ENCODE measurements at regions not wholly inside any gene's neighbourhood (a gene's known extent, or its start where the extent isn't known, plus 50 kb on each side); places are given as distances from the start of the nearest gene placed in this dataset.
A peak's percentile ranks its signal among the peaks of the same experiment; 100 is the strongest.
"Not testable (repeated sequence)": the region's sequence is repeated elsewhere in the genome, so short reads cannot be mapped to it uniquely, and the experiment has no call there.

DNA sequence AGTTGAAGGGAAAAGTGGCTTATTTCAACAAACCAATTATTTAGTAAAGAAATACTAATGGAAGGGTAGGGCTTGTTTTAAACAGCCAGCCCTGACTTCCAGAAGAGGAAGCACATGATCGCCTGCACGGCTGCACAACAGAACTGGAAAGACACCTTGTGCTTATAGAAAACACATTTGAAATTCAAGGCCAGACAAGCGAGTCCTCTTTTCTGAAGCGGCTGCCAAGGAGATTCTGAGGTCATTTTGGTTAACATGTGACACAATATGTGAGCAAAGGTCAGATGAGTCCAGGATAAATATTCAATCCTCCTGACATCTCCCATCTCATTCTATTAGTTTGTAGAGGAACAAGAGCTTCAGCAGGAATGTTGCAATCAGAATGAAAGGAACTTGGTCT lies 461.4 kb upstream of the ST8SIA4 start:
- peak; percentile 17 for DNase-seq (ENCODE audit: low read depth)

DNA sequence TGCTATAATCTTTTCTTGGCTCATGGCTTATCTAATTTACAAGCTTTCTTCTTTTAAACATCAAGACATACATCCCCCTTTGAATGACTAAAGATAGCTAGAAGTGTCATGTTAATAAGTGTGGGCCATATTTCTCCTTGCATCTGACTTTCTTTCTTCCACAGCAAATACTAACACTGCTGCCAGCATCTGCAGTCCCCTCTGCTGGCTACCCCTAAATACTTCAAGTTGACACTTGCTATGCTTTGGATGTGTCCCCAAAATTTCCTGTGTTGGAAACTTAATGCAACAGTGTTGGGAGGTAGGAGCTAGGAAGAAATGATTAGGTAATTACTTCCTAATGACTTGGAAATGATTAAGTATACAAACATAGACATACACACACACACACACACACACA lies 459.0 kb upstream of the ST8SIA4 start:
- DNase-seq (ENCODE audit: low read depth): no peak

DNA sequence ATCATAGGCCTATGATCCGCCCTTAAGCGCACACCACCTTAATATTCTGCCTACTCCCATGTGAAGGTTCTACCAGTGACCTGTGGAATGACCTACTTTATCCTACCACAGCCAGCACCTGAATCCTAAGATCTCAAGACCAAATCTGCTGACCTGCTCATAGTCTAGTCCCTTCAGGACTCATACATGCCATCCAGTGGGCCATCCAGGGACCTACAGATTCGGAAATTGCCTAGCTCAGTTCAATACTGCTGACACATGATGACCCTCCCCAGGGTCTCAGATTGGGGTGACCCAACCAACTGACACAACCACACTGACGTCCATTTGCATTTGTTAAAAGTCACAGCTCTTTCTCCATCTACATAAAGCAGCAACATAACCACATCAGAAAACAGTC lies 443.8 kb upstream of the ST8SIA4 start:
- DNase-seq (ENCODE audit: low read depth): no peak

DNA sequence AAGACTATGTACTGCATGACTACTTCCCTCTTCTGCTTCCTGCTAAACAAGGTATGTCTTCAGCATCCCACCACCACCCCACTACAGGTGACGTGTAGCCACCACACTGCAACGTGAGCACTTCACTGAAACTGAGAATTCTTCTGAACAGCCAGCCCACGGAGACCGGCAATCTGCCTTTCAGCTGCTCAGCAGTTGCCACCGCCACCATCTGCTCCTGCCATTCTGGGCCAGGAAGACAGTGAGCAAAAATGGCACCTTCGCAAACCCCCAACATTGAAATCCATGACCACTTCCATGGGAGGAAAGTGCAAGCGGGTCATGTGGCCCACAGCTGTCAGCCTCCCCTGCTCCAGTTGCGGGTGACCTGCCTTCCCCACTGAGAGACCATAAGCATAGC lies 443.4 kb upstream of the ST8SIA4 start:
- no peak for DNase-seq (ENCODE audit: low read depth)

DNA sequence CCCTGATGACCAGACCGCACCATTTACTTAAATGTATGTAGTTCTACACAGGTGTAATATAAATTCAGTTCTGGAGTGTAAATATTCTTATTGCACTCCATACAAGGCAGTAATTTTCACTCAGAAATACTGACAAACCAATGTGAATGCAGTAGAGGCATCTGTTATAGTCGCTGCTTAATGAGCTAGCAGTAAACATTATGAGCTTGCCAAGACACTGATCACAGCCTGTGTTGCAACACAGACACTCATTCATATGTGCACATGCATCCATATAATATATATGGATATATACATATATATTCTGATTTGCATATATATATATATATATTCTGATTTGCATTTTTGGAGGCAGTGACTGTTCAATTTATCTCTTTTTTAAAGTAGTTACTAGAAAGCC lies 435.1 kb upstream of the ST8SIA4 start:
- DNase-seq (ENCODE audit: low read depth): no peak

DNA sequence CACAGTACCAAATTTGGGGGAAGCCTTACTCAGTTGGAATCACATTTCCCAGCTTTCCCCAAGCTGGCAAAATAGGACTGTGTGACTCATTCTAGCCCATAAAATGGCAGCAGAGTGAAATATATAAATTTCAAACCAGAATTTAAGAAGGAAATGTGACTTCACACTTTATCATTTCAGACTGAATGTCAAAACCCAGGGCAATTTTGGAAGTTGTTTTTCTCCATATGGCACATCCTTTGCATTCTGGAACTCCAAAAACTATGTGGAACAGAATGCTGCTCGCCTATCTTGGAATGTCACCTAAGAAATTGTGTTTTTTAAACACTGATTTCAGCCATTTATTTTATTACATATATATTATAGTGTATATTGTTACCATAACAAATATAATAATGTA lies 424.7 kb upstream of the ST8SIA4 start:
- peak; percentile 12 for DNase-seq (ENCODE audit: low read depth)

DNA sequence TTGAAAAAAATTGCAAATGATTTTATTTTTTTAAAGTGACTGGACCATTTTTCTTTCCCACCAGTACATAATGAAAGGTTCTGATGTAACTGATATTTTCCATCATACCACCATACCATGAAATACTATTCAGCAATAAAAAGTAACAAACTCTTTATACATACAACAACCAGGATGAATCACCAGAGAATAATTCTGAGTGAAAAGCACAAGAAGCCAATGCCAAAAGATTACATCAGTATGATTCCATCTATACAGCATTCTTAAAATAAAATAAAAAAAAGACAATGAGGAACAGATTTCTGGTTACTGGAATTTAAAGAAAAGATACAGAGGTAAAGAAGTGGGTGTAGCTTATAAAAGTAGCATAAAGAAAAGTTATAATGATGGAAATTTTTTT lies 423.7 kb upstream of the ST8SIA4 start:
- peak; percentile 6 for DNase-seq (ENCODE audit: low read depth)

DNA sequence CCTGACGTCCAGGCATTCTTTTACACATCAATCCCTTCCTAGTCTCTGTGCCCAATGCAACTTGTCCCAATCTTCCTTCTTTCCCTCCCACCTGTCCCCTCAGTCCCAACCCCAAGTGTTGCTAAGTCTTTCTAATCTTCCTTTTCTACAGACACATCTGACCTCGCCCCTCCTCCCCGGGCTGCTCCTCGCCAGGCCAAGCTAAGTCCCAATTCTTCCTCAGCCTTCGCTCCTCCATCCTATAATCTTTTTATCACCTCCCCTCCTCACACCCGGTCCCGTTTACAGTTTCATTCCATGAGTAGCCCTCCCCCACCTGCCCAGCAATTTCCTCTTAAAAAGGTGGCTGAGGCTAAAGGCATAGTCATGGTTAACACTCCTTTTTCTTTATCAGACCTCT lies 413.3 kb upstream of the ST8SIA4 start:
- DNase-seq (ENCODE audit: low read depth): not testable (repeated sequence)

DNA sequence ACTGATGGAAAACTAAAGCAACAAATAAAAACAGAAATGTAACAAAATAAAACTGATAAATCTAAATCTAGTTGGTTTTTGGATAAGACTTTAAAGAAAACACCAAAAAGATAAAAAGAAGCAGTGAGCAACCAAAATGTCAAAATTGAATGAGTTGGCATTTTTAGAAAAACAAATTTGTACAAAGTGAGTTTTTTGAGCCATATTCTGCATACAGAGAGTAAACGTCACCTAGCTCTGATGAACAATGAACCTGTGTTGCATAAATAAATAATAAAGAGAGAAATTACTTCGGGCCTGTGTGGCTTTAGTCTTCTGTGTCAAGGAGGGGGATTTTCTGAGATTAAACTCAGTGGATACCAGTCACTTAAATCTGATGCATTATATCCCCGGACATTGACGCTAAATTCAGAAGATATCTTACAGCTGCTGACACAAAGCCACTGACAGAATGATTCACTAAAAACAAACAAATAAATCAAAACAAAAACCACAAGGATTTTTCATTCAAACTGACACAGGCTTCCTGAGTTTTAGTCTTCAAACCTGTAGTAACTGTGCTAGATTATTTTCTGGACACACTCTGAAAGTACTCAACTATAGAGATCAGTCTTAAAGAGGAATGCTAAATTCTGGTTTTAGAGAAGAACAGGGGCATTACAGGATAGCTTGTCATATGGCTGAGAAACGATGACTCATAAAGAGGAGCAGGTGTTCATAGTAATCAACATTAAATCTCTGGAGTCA lies 403.5 kb upstream of the ST8SIA4 start:
- no peak for DNase-seq (ENCODE audit: low read depth)

DNA sequence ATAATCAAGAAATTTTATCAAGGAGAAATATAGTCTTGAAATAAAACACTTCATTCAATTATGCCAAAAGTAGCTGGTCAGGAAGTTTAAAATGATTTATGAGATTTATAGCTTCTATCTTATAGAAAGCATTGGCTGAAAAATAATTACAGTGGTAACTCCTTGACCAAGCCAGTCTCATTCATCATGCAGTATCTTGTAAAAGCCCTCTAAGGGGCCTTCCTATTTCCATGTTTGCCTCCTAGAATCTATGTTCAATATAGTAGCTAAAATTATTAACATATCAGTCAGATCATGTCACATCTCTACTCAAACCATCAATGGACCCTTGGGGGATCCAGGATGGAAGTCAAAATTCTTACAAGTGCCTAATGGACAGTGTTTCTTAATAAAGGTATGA lies 393.4 kb upstream of the ST8SIA4 start:
- no peak for DNase-seq (ENCODE audit: low read depth)

DNA sequence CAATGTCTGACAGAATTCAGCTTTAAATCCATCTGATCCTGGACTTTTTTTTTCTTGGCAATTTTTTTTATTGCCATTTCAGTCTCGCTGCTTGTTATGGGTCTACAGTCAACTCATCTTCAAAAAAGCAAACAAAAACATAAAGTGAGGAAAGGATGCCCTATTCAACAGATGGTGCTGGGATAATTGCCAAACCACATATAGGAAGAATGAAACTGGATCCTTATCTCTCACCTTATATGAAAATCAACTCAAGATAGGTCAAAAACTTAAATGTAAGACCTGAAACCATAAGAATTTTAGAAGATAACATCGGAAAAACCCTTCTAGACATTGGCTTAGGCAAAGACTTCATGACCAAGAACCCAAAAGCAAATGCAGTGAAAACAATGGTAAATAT lies 389.1 kb upstream of the ST8SIA4 start:
- DNase-seq (ENCODE audit: low read depth): no peak

DNA sequence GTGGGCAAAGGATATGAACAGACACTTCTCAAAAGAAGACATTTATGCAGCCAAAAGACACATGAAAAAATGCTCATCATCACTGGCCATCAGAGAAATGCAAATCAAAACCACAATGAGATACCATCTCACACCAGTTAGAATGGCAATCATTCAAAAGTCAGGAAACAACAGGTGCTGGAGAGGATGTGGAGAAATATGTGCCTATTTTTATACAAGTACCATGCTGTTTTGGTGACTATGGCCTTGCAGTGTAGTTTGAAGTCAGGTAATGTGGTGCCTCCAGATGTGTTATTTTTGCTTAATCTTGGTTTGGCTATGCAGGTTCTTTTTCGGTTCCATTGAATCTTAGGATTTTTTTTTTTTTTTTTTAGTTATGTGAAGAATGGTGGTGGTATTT lies 387.7 kb upstream of the ST8SIA4 start:
- not testable (repeated sequence) for DNase-seq (ENCODE audit: low read depth)

DNA sequence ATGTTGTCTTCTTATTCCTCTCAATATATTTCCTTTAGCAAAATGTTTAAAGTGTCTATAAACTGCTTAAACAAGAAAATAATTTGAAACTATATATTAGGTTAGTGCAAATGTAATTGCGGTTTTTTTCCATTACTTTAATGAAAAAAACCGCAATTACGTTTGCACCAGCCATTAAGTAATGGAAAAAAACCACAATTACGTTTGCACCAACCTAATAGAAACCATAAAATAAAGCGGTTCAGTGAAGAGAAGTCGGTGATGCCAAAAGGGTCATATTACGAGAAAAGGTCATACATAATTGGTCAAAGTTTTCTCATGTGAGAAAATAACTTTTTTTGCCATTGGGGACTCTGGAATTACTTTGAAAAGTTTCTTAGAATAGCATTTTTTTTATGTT lies 385.6 kb upstream of the ST8SIA4 start:
- DNase-seq (ENCODE audit: low read depth): peak; percentile 5

DNA sequence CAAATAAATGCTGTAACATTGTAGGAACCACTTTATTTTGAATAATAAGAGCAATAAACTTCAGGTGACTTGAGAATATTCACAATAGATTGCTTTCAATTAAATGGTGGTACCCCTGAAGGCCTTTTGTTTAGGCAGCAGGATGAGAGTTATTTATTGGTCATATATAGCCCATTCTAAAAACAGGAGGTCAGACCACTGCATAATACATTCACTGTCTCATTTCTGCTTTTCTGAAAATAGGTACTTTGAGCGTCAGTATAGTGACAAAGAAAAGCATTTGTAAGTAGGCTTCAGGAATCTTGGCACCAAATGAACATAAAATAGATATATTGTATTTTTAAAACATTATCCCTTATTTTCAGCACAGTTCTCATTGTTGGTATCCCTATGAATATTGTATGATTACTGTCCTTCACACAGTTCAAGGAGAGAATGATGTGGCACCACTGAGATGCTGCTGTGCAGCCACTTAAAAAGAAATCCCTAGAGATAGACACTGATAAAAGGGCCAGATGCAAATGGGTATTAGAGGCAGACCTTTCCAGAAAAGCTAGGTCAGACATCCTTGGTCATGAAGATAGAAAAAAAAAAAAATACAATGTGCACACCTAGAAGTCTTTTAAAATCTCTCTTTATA lies 381.8 kb upstream of the ST8SIA4 start:
- DNase-seq (ENCODE audit: low read depth): no peak

DNA sequence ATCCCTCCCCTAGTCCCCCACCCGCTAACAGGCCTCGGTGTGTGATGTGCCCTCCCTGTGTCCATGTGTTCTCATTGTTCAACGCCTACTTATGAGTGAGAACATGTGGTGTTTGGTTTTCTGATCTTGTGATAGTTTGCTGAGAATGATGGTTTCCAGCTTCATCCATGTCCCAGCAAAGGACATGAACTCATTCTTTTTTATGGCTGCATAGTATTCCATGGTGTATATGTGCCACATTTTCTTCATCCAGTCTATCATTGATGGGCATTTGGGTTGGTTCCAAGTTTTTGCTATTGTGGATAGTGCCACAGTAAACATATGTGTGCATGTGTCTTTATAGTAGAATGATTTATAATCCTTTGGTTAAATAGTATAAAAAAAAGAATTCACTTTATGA lies 380.9 kb upstream of the ST8SIA4 start:
- not testable (repeated sequence) for DNase-seq (ENCODE audit: low read depth)

DNA sequence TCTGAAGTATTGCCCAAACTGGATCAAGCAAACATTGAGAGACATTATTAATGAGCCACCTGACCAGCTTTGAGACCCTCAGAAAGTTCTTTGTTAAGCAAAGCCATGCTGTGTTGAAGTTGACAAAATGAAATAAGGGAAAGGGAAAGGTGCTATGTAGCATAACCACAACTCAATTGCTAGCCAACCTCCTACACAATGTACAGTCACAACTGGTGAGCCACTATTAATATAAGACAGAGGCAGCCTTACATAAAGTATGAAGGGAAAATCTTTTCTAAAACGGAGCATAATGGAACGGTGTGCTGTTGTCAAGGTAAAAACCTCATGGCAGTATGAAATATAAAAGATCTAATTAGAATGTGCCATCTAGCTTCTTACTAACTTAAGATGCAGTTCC lies 375.8 kb upstream of the ST8SIA4 start:
- no peak for DNase-seq (ENCODE audit: low read depth)

DNA sequence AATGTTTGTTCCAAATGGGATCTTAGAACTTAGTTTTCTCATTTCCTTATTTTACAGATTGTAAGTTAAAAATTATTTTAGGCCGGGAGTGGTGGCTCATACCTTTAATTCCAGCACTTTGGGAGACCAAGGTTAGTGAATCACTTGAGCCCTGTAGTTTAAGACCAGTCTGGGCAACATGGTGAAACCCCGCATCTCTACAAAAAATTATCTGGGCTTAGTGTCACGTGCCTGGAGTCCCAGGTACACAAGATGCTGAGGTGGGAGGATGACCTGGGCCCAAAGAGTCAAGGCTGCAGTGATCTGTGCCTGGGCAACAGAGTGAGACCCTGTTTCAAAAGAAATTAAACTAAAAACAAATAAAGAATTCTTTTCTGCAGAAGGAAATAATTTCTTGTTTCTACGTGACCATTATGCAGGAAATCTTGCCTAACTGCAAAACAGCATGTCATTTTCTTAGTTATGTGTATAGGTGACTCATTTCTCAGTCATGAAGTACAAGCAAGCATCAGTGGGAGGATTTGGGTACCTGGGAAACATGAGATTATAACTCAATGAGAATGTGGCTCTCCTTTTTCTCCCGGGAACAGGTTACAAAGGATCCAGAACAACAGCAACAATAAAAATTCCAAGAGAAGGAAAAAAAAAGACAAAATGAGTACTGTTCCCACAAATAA lies 375.1 kb upstream of the ST8SIA4 start:
- peak; percentile 1 for DNase-seq (ENCODE audit: low read depth)

DNA sequence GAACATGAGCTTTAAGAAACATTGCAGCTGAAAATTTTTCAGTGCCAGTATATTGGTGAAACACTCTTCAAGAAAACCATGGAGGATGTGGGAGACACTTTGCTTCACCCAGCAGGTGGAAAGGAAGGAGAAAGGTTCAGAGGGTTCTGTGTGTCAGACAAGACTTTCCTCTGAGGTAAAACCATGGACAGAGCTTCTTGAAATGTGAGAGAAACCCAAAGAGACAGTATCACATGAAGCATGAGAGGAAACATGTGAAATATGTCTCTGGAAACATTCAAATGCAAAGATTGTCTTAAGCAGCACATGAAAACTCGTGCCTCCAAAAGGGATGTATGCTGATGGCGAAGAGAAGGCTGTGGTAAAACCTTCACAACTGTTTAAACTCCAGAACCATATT lies 368.9 kb upstream of the ST8SIA4 start:
- DNase-seq (ENCODE audit: low read depth): no peak

DNA sequence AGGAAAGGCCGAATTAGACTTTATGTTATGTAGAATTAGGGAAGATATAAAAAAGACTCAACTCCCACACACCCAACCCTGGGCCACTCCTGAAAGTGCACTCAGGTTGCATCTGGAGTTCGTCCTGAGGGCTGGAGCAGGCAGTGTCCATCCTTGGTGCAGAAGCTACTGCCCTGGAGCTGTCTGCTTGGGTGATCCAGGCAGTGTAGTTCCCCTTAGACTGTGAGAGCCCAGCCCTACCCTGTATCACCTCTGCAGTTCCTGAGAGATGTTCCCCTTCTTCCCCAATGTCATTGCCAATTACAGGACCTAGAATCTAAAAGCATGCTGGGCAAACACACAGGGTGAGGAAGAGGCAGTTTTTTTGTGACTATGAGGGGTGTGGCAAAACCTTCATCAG lies 368.3 kb upstream of the ST8SIA4 start:
- no peak for DNase-seq (ENCODE audit: low read depth)

DNA sequence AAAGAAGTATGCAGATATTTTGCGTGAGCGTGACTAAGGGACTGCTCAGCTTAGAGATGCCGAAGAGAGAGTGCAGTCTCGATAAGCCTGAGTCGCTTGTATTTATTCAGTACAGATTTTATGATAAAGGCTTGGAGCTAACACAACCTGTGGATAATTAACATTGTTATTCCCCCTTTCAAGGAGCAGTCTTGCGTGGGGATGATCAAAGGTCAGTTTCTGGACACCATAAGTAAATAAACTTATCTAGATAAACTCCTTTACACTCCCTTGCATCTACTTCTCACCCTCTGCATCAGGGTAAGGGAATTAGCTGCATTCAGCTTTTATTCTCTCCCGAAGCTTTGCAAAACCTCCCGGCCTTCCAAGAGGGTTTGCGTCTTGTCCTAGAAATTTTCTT lies 357.8 kb upstream of the ST8SIA4 start:
- DNase-seq (ENCODE audit: low read depth): no peak

DNA sequence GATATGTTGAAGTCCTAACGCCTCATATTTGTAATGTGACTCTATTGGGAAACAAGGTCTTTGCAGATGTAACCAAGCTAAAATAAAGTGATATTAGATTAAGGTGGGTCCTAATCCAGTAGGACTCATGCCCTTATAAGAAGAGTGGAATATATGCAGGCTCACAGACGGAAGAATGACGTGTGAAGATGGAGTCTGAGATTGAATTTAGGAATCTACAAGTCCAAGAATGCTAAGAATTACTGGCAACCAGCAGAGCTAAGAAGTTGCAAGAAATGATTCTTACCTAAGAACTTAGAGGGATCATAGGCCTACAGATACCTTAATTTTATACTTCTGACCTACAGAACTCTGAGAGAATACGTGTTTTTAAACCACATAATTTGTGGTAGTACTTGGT lies 350.0 kb upstream of the ST8SIA4 start:
- no peak for DNase-seq (ENCODE audit: low read depth)

DNA sequence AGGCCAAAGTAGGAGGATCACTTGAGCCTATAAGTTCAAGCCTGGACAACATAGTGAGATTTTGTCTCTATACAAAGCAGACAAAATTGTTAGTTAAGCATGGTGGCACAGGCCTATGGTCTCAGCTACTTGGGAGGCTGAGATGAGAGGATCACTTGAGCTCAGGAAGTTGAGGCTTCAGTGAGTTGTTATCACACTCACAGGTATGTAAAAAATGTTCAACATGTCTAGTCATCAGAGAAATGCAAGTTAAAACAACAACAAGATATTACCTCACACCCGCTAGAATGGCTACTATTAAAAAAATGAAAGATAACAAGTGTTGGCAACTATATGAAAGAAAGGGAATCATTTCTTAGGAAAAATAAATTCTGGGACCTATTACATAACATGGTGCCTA lies 341.5 kb upstream of the ST8SIA4 start:
- DNase-seq (ENCODE audit: low read depth): no peak

DNA sequence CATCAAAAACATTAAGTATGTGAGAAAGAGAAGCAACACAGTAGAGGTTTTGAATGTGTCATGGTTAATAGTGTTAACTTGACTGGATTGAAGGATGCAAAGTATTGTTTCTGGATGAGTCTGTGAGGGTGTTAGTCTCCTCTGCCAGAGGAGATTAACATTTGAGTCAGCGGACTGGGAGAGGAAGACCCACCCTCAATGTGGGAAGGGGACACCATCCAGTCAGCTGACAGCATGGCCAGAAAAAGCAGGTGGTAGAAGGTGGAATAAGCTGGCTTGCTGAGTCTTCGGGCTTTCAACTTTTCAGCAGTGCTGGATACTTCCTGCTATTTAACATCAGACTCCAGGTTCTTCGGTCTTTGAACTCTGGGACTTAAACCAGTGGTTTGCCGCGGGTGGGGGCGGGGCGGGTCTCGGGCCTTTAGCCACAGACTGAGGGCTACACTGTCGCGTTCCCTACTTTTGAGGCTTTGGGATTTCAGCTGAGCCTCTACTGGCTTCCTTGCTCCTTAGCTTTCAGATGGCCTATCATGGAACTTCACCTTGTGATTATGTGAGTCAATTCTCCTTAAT lies 309.9 kb upstream of the ST8SIA4 start:
- DNase-seq (ENCODE audit: low read depth): no peak
